ENCODE measurements at regions not wholly inside any gene's neighbourhood (a gene's known extent, or its start where the extent isn't known, plus 50 kb on each side); places are given as distances from the start of the nearest gene placed in this dataset.
"Not testable (repeated sequence)": the region's sequence is repeated elsewhere in the genome, so short reads cannot be mapped to it uniquely, and the experiment has no call there.

GRCh38 chr4:160481696-160482690, 1379.1 kb downstream of the RAPGEF2 start:
- CTCF ChIA-PET; intact Hi-C loops (cut with micrococcal nuclease); POLR2A ChIA-PET: not testable (repeated sequence)

GRCh38 chr4:160485071-160485687, 1382.3 kb downstream of the RAPGEF2 start:
- Mint-ChIP-seq H3K4me1 (ENCODE audit: low read depth) (no peaks in the 10 kb centered on the region), H3K9me3 (peaks cover 23% of the 10 kb centered on the region), H3K27ac (no peak overlapping the region), H3K4me3 (no peak overlapping the region), H3K36me3 (no peaks in the 10 kb centered on the region), H3K27me3 (no peaks in the 10 kb centered on the region)
- ChIA-PET CTCF (no interaction called here), POLR2A (no interaction called here)
- intact Hi-C loops (cut with micrococcal nuclease) = no loop called here
- DNase-seq = no peak

More at GRCh38 chr4:160481696-160482690, 1379.1 kb downstream of the RAPGEF2 start:
- not testable (repeated sequence) for H3K4me1 Mint-ChIP-seq (ENCODE audit: low read depth); H3K4me3 Mint-ChIP-seq; H3K27me3 Mint-ChIP-seq; DNase-seq; H3K36me3 Mint-ChIP-seq; H3K27ac Mint-ChIP-seq
- H3K9me3 Mint-ChIP-seq = peaks cover 10% of the 10 kb centered on the region

GRCh38 chr4:160492181-160492580, 1389.3 kb downstream of the RAPGEF2 start:
- no peak for DNase-seq
- POLR2A ChIA-PET = no interaction called here
- H3K9me3 Mint-ChIP-seq = peaks cover 37% of the 10 kb centered on the region
- no peak overlapping the region for H3K4me3 Mint-ChIP-seq
- intact Hi-C loops (cut with micrococcal nuclease) = no loop called here
- no peak overlapping the region for H3K27ac Mint-ChIP-seq
- no peaks in the 10 kb centered on the region for H3K36me3 Mint-ChIP-seq
- CTCF ChIA-PET = no interaction called here
- no peaks in the 10 kb centered on the region for H3K27me3 Mint-ChIP-seq
- no peaks in the 10 kb centered on the region for H3K4me1 Mint-ChIP-seq (ENCODE audit: low read depth)

GRCh38 chr4:160493206-160493605, 1390.3 kb downstream of the RAPGEF2 start:
- Mint-ChIP-seq H3K27me3 (no peaks in the 10 kb centered on the region), H3K4me1 (ENCODE audit: low read depth) (no peaks in the 10 kb centered on the region), H3K27ac (no peak overlapping the region), H3K9me3 (peaks cover 35% of the 10 kb centered on the region), H3K4me3 (no peak overlapping the region), H3K36me3 (no peaks in the 10 kb centered on the region)
- POLR2A ChIA-PET = no interaction called here
- intact Hi-C loops (cut with micrococcal nuclease) = no loop called here
- CTCF ChIA-PET = no interaction called here
- no peak for DNase-seq

- H3K9me3 Mint-ChIP-seq = peaks cover 24% of the 10 kb centered on the region
- intact Hi-C loops (cut with micrococcal nuclease) = no loop called here
- no peaks in the 10 kb centered on the region for H3K27me3 Mint-ChIP-seq
- H3K4me3 Mint-ChIP-seq = no peak overlapping the region
- no peaks in the 10 kb centered on the region for H3K36me3 Mint-ChIP-seq
- no peak overlapping the region for H3K27ac Mint-ChIP-seq
- POLR2A ChIA-PET = no interaction called here
- CTCF ChIA-PET = no interaction called here
- H3K4me1 Mint-ChIP-seq (ENCODE audit: low read depth) = no peaks in the 10 kb centered on the region
- no peak for DNase-seq
These were observed 1392.5 kb downstream of the RAPGEF2 start for GRCh38 chr4:160495356-160495755.

DNA sequence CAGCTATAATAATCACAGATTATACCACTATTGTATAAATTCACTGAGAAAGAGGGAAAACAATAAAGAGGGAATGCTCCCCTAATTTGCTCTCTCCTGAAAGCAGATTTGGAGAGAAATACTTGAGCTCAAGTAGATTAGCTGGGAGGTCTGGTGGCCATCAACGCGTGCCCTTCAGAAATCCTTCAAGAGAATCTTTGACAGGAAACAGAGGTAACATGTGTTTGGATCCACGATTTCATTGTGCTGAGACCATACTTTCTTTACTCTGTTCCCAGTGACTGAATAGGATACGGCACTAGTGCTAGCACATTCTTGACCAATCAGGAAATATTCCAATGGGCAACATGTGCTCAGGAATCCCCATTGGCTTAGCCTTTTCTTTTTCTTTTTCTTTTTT, 1395.3 kb downstream of the RAPGEF2 start:
- intact Hi-C loops (cut with micrococcal nuclease) = no loop called here
- DNase-seq = no peak
- H3K4me1 Mint-ChIP-seq (ENCODE audit: low read depth) = no peaks in the 10 kb centered on the region
- H3K9me3 Mint-ChIP-seq = peaks cover 22% of the 10 kb centered on the region
- H3K36me3 Mint-ChIP-seq = no peaks in the 10 kb centered on the region
- H3K27me3 Mint-ChIP-seq = no peaks in the 10 kb centered on the region
- ChIA-PET POLR2A (no interaction called here), CTCF (no interaction called here)
- H3K4me3 Mint-ChIP-seq = no peak overlapping the region
- no peak overlapping the region for H3K27ac Mint-ChIP-seq

DNA sequence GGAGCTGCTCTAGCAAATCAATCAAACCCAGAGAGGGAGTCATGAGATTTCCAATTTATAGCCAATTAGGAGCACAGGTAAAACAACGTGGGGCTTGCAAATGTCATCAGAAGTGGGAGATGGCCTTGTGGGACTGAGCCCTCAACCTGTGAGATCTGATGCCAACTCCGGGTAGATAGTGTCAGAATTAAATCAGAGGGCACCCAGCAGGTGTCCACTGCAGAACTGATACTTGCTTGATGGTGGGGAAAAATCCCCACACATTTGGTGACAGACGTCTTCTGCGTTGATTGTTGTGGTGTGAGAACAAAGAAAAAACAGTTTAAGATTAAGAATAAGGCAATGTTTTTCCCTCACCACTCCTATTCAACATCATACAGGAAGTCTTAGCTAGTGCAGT, 1402.8 kb downstream of the RAPGEF2 start:
- Mint-ChIP-seq H3K9me3 (peaks cover 12% of the 10 kb centered on the region), H3K4me3 (no peak overlapping the region), H3K4me1 (ENCODE audit: low read depth) (no peaks in the 10 kb centered on the region), H3K36me3 (no peaks in the 10 kb centered on the region), H3K27ac (no peak overlapping the region), H3K27me3 (no peaks in the 10 kb centered on the region)
- POLR2A ChIA-PET = no interaction called here
- intact Hi-C loops (cut with micrococcal nuclease) = no loop called here
- no peak for DNase-seq
- CTCF ChIA-PET = no interaction called here

DNA sequence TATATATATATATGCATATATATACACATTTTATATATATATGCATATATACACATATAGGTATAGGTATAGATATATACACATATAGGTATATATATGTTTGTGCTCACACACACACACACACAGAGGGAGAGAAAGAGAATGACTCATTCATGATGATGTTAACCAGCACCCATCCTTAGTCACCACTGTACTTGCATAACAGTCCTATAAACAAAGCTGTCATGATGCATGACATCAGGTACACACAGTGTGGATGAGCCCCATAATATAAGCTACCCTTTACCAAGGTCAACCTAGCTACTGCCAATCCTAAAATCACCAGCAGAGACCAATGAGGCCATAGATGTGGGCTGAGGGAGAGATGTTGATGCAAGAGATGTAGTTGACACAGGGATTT, 1408.0 kb downstream of the RAPGEF2 start:
- no peak overlapping the region for H3K27ac Mint-ChIP-seq
- H3K4me1 Mint-ChIP-seq (ENCODE audit: low read depth) = no peaks in the 10 kb centered on the region
- ChIA-PET CTCF (no interaction called here), POLR2A (no interaction called here)
- no peak overlapping the region for H3K4me3 Mint-ChIP-seq
- H3K9me3 Mint-ChIP-seq = peaks cover 2% of the 10 kb centered on the region
- intact Hi-C loops (cut with micrococcal nuclease) = no loop called here
- no peaks in the 10 kb centered on the region for H3K27me3 Mint-ChIP-seq
- no peaks in the 10 kb centered on the region for H3K36me3 Mint-ChIP-seq
- DNase-seq = no peak

GRCh38 chr4:160514126-160514525, 1411.2 kb downstream of the RAPGEF2 start:
- H3K36me3 Mint-ChIP-seq = no peaks in the 10 kb centered on the region
- peaks cover 7% of the 10 kb centered on the region for H3K9me3 Mint-ChIP-seq
- no peak for DNase-seq
- intact Hi-C loops (cut with micrococcal nuclease) = no loop called here
- no peak overlapping the region for H3K27ac Mint-ChIP-seq
- ChIA-PET CTCF (no interaction called here), POLR2A (no interaction called here)
- H3K27me3 Mint-ChIP-seq = no peaks in the 10 kb centered on the region
- no peaks in the 10 kb centered on the region for H3K4me1 Mint-ChIP-seq (ENCODE audit: low read depth)
- H3K4me3 Mint-ChIP-seq = no peak overlapping the region

DNA sequence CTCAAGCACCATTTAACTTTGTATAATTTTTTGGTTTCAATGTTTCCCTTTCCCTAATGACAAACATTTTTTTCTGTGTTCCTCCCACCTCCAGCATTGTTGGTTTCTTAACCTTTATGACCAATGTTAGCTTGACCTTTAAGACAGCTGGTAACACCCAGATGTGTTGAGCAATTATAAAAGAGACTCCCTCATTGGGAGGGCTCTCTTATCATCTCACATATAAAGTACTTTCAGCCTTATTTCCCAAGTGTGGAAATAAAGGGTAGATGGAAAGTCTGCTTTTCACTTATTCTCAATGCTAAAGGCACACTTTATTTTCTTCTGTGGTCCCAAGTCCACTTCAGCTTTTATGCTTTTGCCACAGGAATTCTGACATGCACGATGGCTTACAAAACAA, 1420.4 kb downstream of the RAPGEF2 start:
- H3K4me1 Mint-ChIP-seq (ENCODE audit: low read depth) = no peaks in the 10 kb centered on the region
- ChIA-PET CTCF (interaction anchor here (0.6 kb wide), 1 partner anchor 22 kb away, joined by 3 read pairs; no protein-coding TSS in a partner anchor), POLR2A (no interaction called here)
- H3K27ac Mint-ChIP-seq = no peak overlapping the region
- H3K9me3 Mint-ChIP-seq = peaks cover 16% of the 10 kb centered on the region
- intact Hi-C loops (cut with micrococcal nuclease) = no loop called here
- H3K36me3 Mint-ChIP-seq = no peaks in the 10 kb centered on the region
- H3K4me3 Mint-ChIP-seq = no peak overlapping the region
- H3K27me3 Mint-ChIP-seq = no peaks in the 10 kb centered on the region
- no peak for DNase-seq

- Mint-ChIP-seq H3K27ac (no peak overlapping the region), H3K27me3 (no peaks in the 10 kb centered on the region), H3K9me3 (peaks cover 5% of the 10 kb centered on the region), H3K36me3 (no peaks in the 10 kb centered on the region), H3K4me1 (ENCODE audit: low read depth) (no peaks in the 10 kb centered on the region), H3K4me3 (no peak overlapping the region)
- POLR2A ChIA-PET = no interaction called here
- no peak for DNase-seq
- intact Hi-C loops (cut with micrococcal nuclease) = no loop called here
- CTCF ChIA-PET = no interaction called here
These were observed 1434.8 kb downstream of the RAPGEF2 start for GRCh38 chr4:160537681-160538080.

DNA sequence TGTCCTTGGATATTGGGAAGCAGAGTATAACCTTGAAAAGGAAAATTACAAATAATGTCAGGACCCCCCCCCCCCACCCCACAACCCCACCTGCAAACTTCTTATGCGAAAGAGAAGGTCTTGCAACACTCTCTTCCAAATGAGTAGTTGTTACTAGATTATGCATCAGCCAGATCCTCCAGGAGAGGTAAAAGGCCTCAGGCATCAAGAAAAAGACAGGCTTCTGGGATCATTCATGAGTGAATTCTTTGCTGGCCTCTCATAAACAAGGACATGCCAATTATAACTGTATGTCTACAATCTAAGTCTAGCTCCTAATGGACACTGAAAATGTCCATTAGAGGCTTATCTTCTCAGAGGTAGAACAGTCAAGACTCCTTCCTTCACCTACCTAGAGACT, 1443.3 kb downstream of the RAPGEF2 start:
- no peaks in the 10 kb centered on the region for H3K36me3 Mint-ChIP-seq
- peaks cover 17% of the 10 kb centered on the region for H3K9me3 Mint-ChIP-seq
- ChIA-PET POLR2A (no interaction called here), CTCF (no interaction called here)
- H3K4me1 Mint-ChIP-seq (ENCODE audit: low read depth) = no peaks in the 10 kb centered on the region
- no peak overlapping the region for H3K27ac Mint-ChIP-seq
- H3K27me3 Mint-ChIP-seq = no peaks in the 10 kb centered on the region
- intact Hi-C loops (cut with micrococcal nuclease) = no loop called here
- DNase-seq = no peak
- H3K4me3 Mint-ChIP-seq = no peak overlapping the region

GRCh38 chr4:160549951-160550519, 1447.2 kb downstream of the RAPGEF2 start:
- H3K4me1 Mint-ChIP-seq (ENCODE audit: low read depth); CTCF ChIA-PET; H3K27ac Mint-ChIP-seq; DNase-seq; POLR2A ChIA-PET; intact Hi-C loops (cut with micrococcal nuclease); H3K27me3 Mint-ChIP-seq; H3K36me3 Mint-ChIP-seq; H3K4me3 Mint-ChIP-seq: not testable (repeated sequence)
- H3K9me3 Mint-ChIP-seq = peaks cover 20% of the 10 kb centered on the region

Measured in activated CD4-positive, alpha-beta memory T cell treated with anti-CD3 and anti-CD28 coated beads for 36 hours (primary cell).